SW480 (cell line): ENCODE measurements at regions not wholly inside any gene's neighbourhood (a gene's known extent, or its start where the extent isn't known, plus 50 kb on each side); places are given as distances from the start of the nearest gene placed in this dataset.

Experiments
- DNase-seq: peaks from one replicate; pipeline ENCODE4 v3.0.0-alpha.2; 2016; ENCODE audit warnings: low spot score

- no peak for DNase-seq
Observed at GRCh38 chr3:102084006-102084405, 234.7 kb downstream of the NFKBIZ start.

GRCh38 chr3:102084704-102085103 is 235.4 kb downstream of the NFKBIZ start:
- no peak for DNase-seq

GRCh38 chr3:102085431-102086176 is 236.3 kb downstream of the NFKBIZ start:
- DNase-seq = no peak

- no peak for DNase-seq
Observed at GRCh38 chr3:102087236-102087635, 237.9 kb downstream of the NFKBIZ start.

GRCh38 chr3:102089239-102089638 is 239.9 kb downstream of the NFKBIZ start:
- DNase-seq = no peak

- DNase-seq = no peak
Observed at GRCh38 chr3:102089904-102090720, 240.8 kb downstream of the NFKBIZ start.

- no peak for DNase-seq
Observed at GRCh38 chr3:102090721-102091045, 241.4 kb downstream of the NFKBIZ start.

GRCh38 chr3:102091358-102091757 is 242.0 kb downstream of the NFKBIZ start:
- DNase-seq = no peak

GRCh38 chr3:102092617-102093466 is 243.5 kb downstream of the NFKBIZ start:
- no peak for DNase-seq

- no peak for DNase-seq
Observed at GRCh38 chr3:102094506-102094905, 245.2 kb downstream of the NFKBIZ start.

GRCh38 chr3:102095383-102095782 is 246.1 kb downstream of the NFKBIZ start:
- no peak for DNase-seq

- DNase-seq = no peak
Observed at GRCh38 chr3:102096066-102096465, 246.8 kb downstream of the NFKBIZ start.

- DNase-seq = no peak
Observed at GRCh38 chr3:102098130-102098885, 249.0 kb downstream of the NFKBIZ start.

- DNase-seq = no peak
Observed at GRCh38 chr3:102099913-102100312, 250.6 kb downstream of the NFKBIZ start.

- DNase-seq = no peak
Observed at GRCh38 chr3:102102394-102102793, 253.1 kb downstream of the NFKBIZ start.

GRCh38 chr3:102104033-102104432 is 254.7 kb downstream of the NFKBIZ start:
- DNase-seq = no peak

GRCh38 chr3:102105193-102105592 is 255.9 kb downstream of the NFKBIZ start:
- no peak for DNase-seq

- DNase-seq = no peak
Observed at GRCh38 chr3:102106416-102107097, 257.2 kb downstream of the NFKBIZ start.

GRCh38 chr3:102112704-102113230 is 263.5 kb downstream of the NFKBIZ start:
- DNase-seq = no peak

GRCh38 chr3:102113421-102114041 is 264.2 kb downstream of the NFKBIZ start:
- no peak for DNase-seq
